ENCODE measurements at regions not wholly inside any gene's neighbourhood (a gene's known extent, or its start where the extent isn't known, plus 50 kb on each side); places are given as distances from the start of the nearest gene placed in this dataset.

GRCh38 chr3:13238687-13239466 lies 165.6 kb upstream of the IQSEC1 start:
- peaks cover 67 to 91% of the 10 kb centered on the region in 2 experiments for H3K27me3 ChIP-seq (ENCODE audit: control insufficient read depth in 2 of 2, insufficient read depth in 2 of 2, low read length in 2 of 2)
- no peak overlapping the region for H3K4me2 ChIP-seq (ENCODE audit: insufficient read depth, low read length)
- peaks cover 8 to 18% of the 10 kb centered on the region in 2 experiments; a peak in 4 of 5 replicates for H3K4me1 ChIP-seq (replicated peaks in 1 of 2; ENCODE audit: control insufficient read depth in 2 of 2, insufficient read depth in 2 of 2, low read length in 2 of 2)
- 4% methylated on average over 18 of the region's 18 CpGs for WGBS (ENCODE audit: insufficient coverage, low coverage, missing lambda C conversion rate)
- H3K9ac ChIP-seq (ENCODE audit: insufficient read depth in 1 of 2, low read depth in 2 of 2, low read length in 2 of 2) = no peak overlapping the region
- ChIA-PET POLR2A (no interaction called here), CTCF (ENCODE audit: low intra/inter-chr PET ratio) (no interaction called here)
- no peak overlapping the region for H2AFZ ChIP-seq (ENCODE audit: low read depth, low read length)
- no peaks in the 10 kb centered on the region for H3K79me2 ChIP-seq (ENCODE audit: control insufficient read depth, insufficient read depth, low read length)
- peaks cover 3% of the 10 kb centered on the region for H3K9me1 ChIP-seq (ENCODE audit: control insufficient read depth, insufficient read depth, low read length)
- in situ Hi-C loops (cut with MboI) (no loop called here), intact Hi-C loops (cut with micrococcal nuclease) (no loop called here)
- TF ChIP-seq ILF3 (IDR thresholded peaks at IDR 0.05; ENCODE audit: borderline replicate concordance) (no peak), CXXC5 (CRISPR knock-in tag; IDR thresholded peaks at IDR 0.05) (no peak), TSC22D4 (tag; IDR thresholded peaks at IDR 0.05) (no peak), BHLHE40 (IDR thresholded peaks at IDR 0.05; ENCODE audit: low read length) (no peak), CHD7 (IDR thresholded peaks at IDR 0.05; ENCODE audit: low read depth, low read length) (no peak), MEF2D (tag; conservative IDR thresholded peaks at IDR 0.05; ENCODE audit: low read depth) (no peak), WHSC1 (IDR thresholded peaks at IDR 0.05; ENCODE audit: low read length) (no peak), NFE2 (IDR thresholded peaks at IDR 0.05; ENCODE audit: low read depth) (no peak), CEBPB (tag; IDR thresholded peaks at IDR 0.05) (no peak), EWSR1 (IDR thresholded peaks at IDR 0.05; ENCODE audit: borderline replicate concordance, low read depth, partially characterized antibody) (no peak), ESRRB (CRISPR knock-in tag; IDR thresholded peaks at IDR 0.05; ENCODE audit: borderline replicate concordance) (no peak)
- peaks cover 46% of the 10 kb centered on the region for H4K20me1 ChIP-seq (replicated peaks; ENCODE audit: control insufficient read depth, insufficient read depth, low read length)
- H3K4me3 ChIP-seq = no peak overlapping the region
- BruUV-seq (replicated peaks) = no TSS peak
- no peak for DNase-seq (ENCODE audit: extremely low read depth in 1 of 4, low spot score in 3 of 4)
- H3K36me3 ChIP-seq (ENCODE audit: control insufficient read depth, insufficient read depth, low read length) = no peaks in the 10 kb centered on the region
- FAIRE-seq = no peak
- no peak for ATAC-seq
- no peaks in the 10 kb centered on the region for H3K9me3 ChIP-seq (replicated peaks; ENCODE audit: control insufficient read depth, insufficient read depth, low read depth, low read length)
- no peak overlapping the region for H3K27ac ChIP-seq (ENCODE audit: extremely low read depth, low read depth, low read length)

Measured in K562 (cell line).